CD14-positive monocyte (primary cell): ENCODE measurements at regions not wholly inside any gene's neighbourhood (a gene's known extent, or its start where the extent isn't known, plus 50 kb on each side); places are given as distances from the start of the nearest gene placed in this dataset.

Source experiments
- DNase-seq, 3 donors: peaks; one replicate each; pipeline ENCODE4 v3.0.0-alpha.2; 2011 to 2022
- H2AFZ ChIP-seq: 2 replicates; pipeline ENCODE4 v1.6.0; 2012; ENCODE audit warnings: mild to moderate bottlenecking, low read depth, low read length, inconsistent platforms; ENCODE audit not compliant: insufficient read depth, poor library complexity, severe bottlenecking
- H3K27ac ChIP-seq, 2 donors: 1 replicate in 1 of 2; 2 replicates in 1 of 2; pipeline ENCODE4 v1.5.1; 2012 to 2013; ENCODE audit warnings: low read length in 2 of 2, control low read depth in 1 of 2, inconsistent platforms in 1 of 2, low read depth in 1 of 2, mild to moderate bottlenecking in 1 of 2
- H3K27me3 ChIP-seq, 2 donors: one replicate each; pipeline versions ENCODE4 v1.6.0 to v1.6.1; 2011 to 2013; ENCODE audit warnings: low read length in 2 of 2; ENCODE audit not compliant: control insufficient read depth in 2 of 2, insufficient read depth in 2 of 2
- H3K36me3 ChIP-seq, 2 donors: replicated peaks in 1 of 2; 1 replicate in 1 of 2; 2 replicates in 1 of 2; pipeline versions ENCODE4 v1.5.1 to v1.6.1; 2012 to 2013; ENCODE audit warnings: low read length in 2 of 2, control low read depth in 1 of 2, inconsistent platforms in 1 of 2, mild to moderate bottlenecking in 1 of 2; ENCODE audit not compliant: insufficient read depth in 2 of 2, control insufficient read depth in 1 of 2
- H3K4me1 ChIP-seq, 2 donors: 1 replicate in 1 of 2; 2 replicates in 1 of 2; pipeline versions ENCODE4 v1.5.1 to v1.6.1; 2012 to 2013; ENCODE audit warnings: low read length in 2 of 2, control low read depth in 1 of 2, inconsistent platforms in 1 of 2, mild to moderate bottlenecking in 1 of 2, moderate library complexity in 1 of 2; ENCODE audit not compliant: insufficient read depth in 2 of 2, control insufficient read depth in 1 of 2
- H3K4me2 ChIP-seq: replicated peaks from 2 replicates; pipeline ENCODE3; 2012; ENCODE audit warnings: low read length, moderate library complexity, mild to moderate bottlenecking; ENCODE audit not compliant: poor library complexity, severe bottlenecking; ENCODE audit errors: extremely low read depth
- H3K4me3 ChIP-seq, 3 experiments: fragments of 200-600 bp in 1 of 3; sonication (generic) in 1 of 3; replicated peaks in 1 of 3; 1 replicate in 2 of 3; 2 replicates in 1 of 3; pipeline ENCODE4 v1.5.1; 2011 to 2013; ENCODE audit warnings: low read length in 3 of 3, mild to moderate bottlenecking in 3 of 3, control low read depth in 2 of 3, low read depth in 2 of 3, inconsistent platforms in 1 of 3, moderate library complexity in 1 of 3
- H3K79me2 ChIP-seq: 2 replicates; pipeline ENCODE4 v1.6.0; 2012; ENCODE audit warnings: mild to moderate bottlenecking, control low read depth, inconsistent platforms, low read length, moderate library complexity; ENCODE audit not compliant: insufficient read depth
- H3K9ac ChIP-seq: 2 replicates; pipeline ENCODE4 v1.6.0; 2017; ENCODE audit warnings: low read length, mild to moderate bottlenecking; ENCODE audit not compliant: insufficient read depth, poor library complexity, severe bottlenecking
- H3K9me3 ChIP-seq, 2 donors: replicated peaks in 1 of 2; 1 replicate in 1 of 2; 2 replicates in 1 of 2; pipeline versions ENCODE4 v1.5.1 to v1.6.1; 2012 to 2013; ENCODE audit warnings: low read length in 2 of 2, control low read depth in 1 of 2; ENCODE audit not compliant: control insufficient read depth in 1 of 2, insufficient read depth in 1 of 2
- H4K20me1 ChIP-seq: 2 replicates; pipeline ENCODE4 v1.6.0; 2012; ENCODE audit warnings: mild to moderate bottlenecking, low read length, control low read depth, moderate library complexity; ENCODE audit not compliant: insufficient read depth
- H3K27ac Mint-ChIP-seq, 7 donors: one replicate each; pipeline ENCODE4 v1.8.0; 2020; ENCODE audit warnings: mild to moderate bottlenecking in 7 of 7, mixed read lengths in 7 of 7, moderate library complexity in 6 of 7, inconsistent platforms in 2 of 7
- H3K27me3 Mint-ChIP-seq, 3 donors: one replicate each; pipeline ENCODE4 v1.8.0; 2021 to 2022; ENCODE audit warnings: low read depth in 3 of 3, mild to moderate bottlenecking in 3 of 3, mixed read lengths in 3 of 3, moderate library complexity in 3 of 3, inconsistent platforms in 1 of 3
- H3K36me3 Mint-ChIP-seq, 2 donors: one replicate each; pipeline ENCODE4 v1.8.0; 2020; ENCODE audit warnings: mixed read lengths in 2 of 2, inconsistent platforms in 1 of 2, mild to moderate bottlenecking in 1 of 2
- H3K4me1 Mint-ChIP-seq: one replicate; pipeline ENCODE4 v1.8.0; 2020; ENCODE audit warnings: mild to moderate bottlenecking, mixed read lengths
- H3K4me3 Mint-ChIP-seq, 2 donors: one replicate each; pipeline ENCODE4 v1.8.0; 2020; ENCODE audit warnings: mild to moderate bottlenecking in 2 of 2, mixed read lengths in 2 of 2, moderate library complexity in 1 of 2
- H3K9me3 Mint-ChIP-seq, 7 donors: one replicate each; pipeline ENCODE4 v1.8.0; 2020 to 2022; ENCODE audit warnings: mixed read lengths in 7 of 7, mild to moderate bottlenecking in 6 of 7, moderate library complexity in 6 of 7, inconsistent platforms in 2 of 7
- CTCF ChIP-seq: fragments of 200-600 bp; IDR thresholded peaks from one replicate; pipeline ENCODE4 v1.8.0; 2022; ENCODE audit warnings: antibody characterized with exemption, mild to moderate bottlenecking
- WGBS: methylation state at CpG from one replicate; pipeline ENCODE4 v1.1.5; 2013; ENCODE audit warnings: missing lambda C conversion rate; ENCODE audit not compliant: insufficient coverage; 5-methylcytosine and 5-hydroxymethylcytosine counted together
- intact Hi-C, 2 donors: fragments of 100-400 bp; cut with micrococcal nuclease; formaldehyde crosslinking; loops; one replicate each; pipeline versions ENCODE4 v1.15.0 to v1.15.1; 2023

GRCh38 chr11:110778343-110778742 is 66.1 kb upstream of the ARHGAP20 start:
- Histone ChIP-seq H3K9me3 (peaks cover 0 to 5% of the 10 kb centered on the region in 2 donors), H2AFZ (no peak overlapping the region), H3K27me3 (no peaks in the 10 kb centered on the region), H3K79me2 (no peaks in the 10 kb centered on the region), H4K20me1 (no peaks in the 10 kb centered on the region), H3K36me3 (no peaks in the 10 kb centered on the region), H3K4me2 (peak overlapping the region; percentile 17), H3K4me1 (peaks cover 19 to 31% of the 10 kb centered on the region in 2 donors), H3K9ac (no peak overlapping the region), H3K4me3 (no peak overlapping the region), H3K27ac (peak overlapping the region in 1 of 2 donors; percentile 69)
- peak overlapping the region in 5 of 7 donors; percentile 32 to 86 (median 64) for H3K27ac Mint-ChIP-seq
- TF ChIP-seq CTCF: no peak
- H3K4me1 Mint-ChIP-seq: peaks cover 20% of the 10 kb centered on the region
- WGBS: 0% methylated on average over 1 of the region's 1 CpG
- H3K4me3 Mint-ChIP-seq: no peak overlapping the region
- peak; percentile 10 to 33 (median 21) for DNase-seq
- H3K9me3 Mint-ChIP-seq: peaks cover 0 to 9% (median 0%) of the 10 kb centered on the region in 7 donors
- H3K27me3 Mint-ChIP-seq: no peaks in the 10 kb centered on the region
- intact Hi-C loops: no loop called here
- H3K36me3 Mint-ChIP-seq: no peaks in the 10 kb centered on the region

- Histone ChIP-seq H3K4me3 (no peak overlapping the region), H3K9me3 (peaks cover 0 to 5% of the 10 kb centered on the region in 2 donors), H3K4me2 (peak overlapping the region; percentile 17), H3K79me2 (no peaks in the 10 kb centered on the region), H4K20me1 (no peaks in the 10 kb centered on the region), H2AFZ (peak overlapping the region; percentile 26), H3K4me1 (peaks cover 19 to 31% of the 10 kb centered on the region in 2 donors), H3K9ac (no peak overlapping the region), H3K27me3 (no peaks in the 10 kb centered on the region), H3K27ac (peak overlapping the region in 1 of 2 donors; percentile 69), H3K36me3 (no peaks in the 10 kb centered on the region)
- WGBS: 10% methylated on average over 2 of the region's 2 CpGs
- H3K27me3 Mint-ChIP-seq: peaks cover 0 to under 1% (median 0%) of the 10 kb centered on the region in 3 donors
- no peak overlapping the region for H3K4me3 Mint-ChIP-seq
- peak overlapping the region in 5 of 7 donors; percentile 55 to 86 (median 68) for H3K27ac Mint-ChIP-seq
- H3K4me1 Mint-ChIP-seq: peaks cover 20% of the 10 kb centered on the region
- DNase-seq: peak; percentile 27 to 74 (median 58)
- H3K9me3 Mint-ChIP-seq: peaks cover 0 to 9% (median 0%) of the 10 kb centered on the region in 7 donors
- no peaks in the 10 kb centered on the region for H3K36me3 Mint-ChIP-seq
- TF ChIP-seq CTCF: no peak
- intact Hi-C loops: no loop called here
Measured at GRCh38 chr11:110777775-110778174, 65.5 kb upstream of the ARHGAP20 start.
